KMS-11 (cell line): ENCODE measurements at regions not wholly inside any gene's neighbourhood (a gene's known extent, or its start where the extent isn't known, plus 50 kb on each side); places are given as distances from the start of the nearest gene placed in this dataset.

Experiments
- H2AFZ ChIP-seq: fragments of 200-600 bp; sonication (generic); 2 replicates; pipeline ENCODE4 v1.6.1; 2016; ENCODE audit warnings: antibody characterized with exemption, mixed run types, low read depth
- H3K27ac ChIP-seq: fragments of 200-600 bp; sonication (generic); 2 replicates; pipeline ENCODE4 v1.6.1; 2016; ENCODE audit warnings: mild to moderate bottlenecking, mixed run types
- H3K27me3 ChIP-seq: fragments of 200-600 bp; sonication (generic); 2 replicates; pipeline ENCODE4 v1.6.1; 2017; ENCODE audit warnings: mild to moderate bottlenecking, low read depth, mixed run types, moderate library complexity; ENCODE audit not compliant: insufficient read depth
- H3K36me3 ChIP-seq: fragments of 200-600 bp; sonication (generic); 2 replicates; pipeline ENCODE4 v1.6.1; 2017; ENCODE audit warnings: mild to moderate bottlenecking, mixed run types; ENCODE audit not compliant: insufficient read depth
- H3K4me1 ChIP-seq: fragments of 200-600 bp; sonication (generic); 2 replicates; pipeline ENCODE4 v1.6.1; 2016; ENCODE audit warnings: mild to moderate bottlenecking, low read depth, mixed run types; ENCODE audit not compliant: poor library complexity, severe bottlenecking
- H3K4me2 ChIP-seq: fragments of 200-600 bp; sonication (generic); 2 replicates; pipeline ENCODE4 v1.7.0; 2016; ENCODE audit warnings: mild to moderate bottlenecking, mixed run types
- H3K4me3 ChIP-seq: fragments of 200-600 bp; sonication (generic); IDR thresholded peaks from 2 replicates; pipeline ENCODE4 v1.6.1; 2017; ENCODE audit warnings: low read depth, low read length, mixed read lengths; ENCODE audit not compliant: insufficient read depth
- H3K79me2 ChIP-seq: fragments of 200-600 bp; sonication (generic); 2 replicates; pipeline ENCODE4 v1.6.1; 2016; ENCODE audit warnings: low read depth, mixed run types; ENCODE audit not compliant: insufficient read depth
- H3K9ac ChIP-seq: fragments of 200-600 bp; sonication (generic); 2 replicates; pipeline ENCODE4 v1.6.1; 2016; ENCODE audit warnings: mild to moderate bottlenecking, mixed run types
- H4K20me1 ChIP-seq: fragments of 200-600 bp; sonication (generic); 2 replicates; pipeline ENCODE4 v1.6.1; 2016; ENCODE audit warnings: mild to moderate bottlenecking, mixed run types; ENCODE audit not compliant: insufficient read depth
- CTCF ChIP-seq: fragments of 200-600 bp; sonication (generic); conservative IDR thresholded peaks from 2 replicates; pipeline ENCODE4 v1.6.1; 2017; ENCODE audit warnings: low read depth, mild to moderate bottlenecking, antibody characterized with exemption, low read length, moderate library complexity, mixed read lengths

- no peaks in the 10 kb centered on the region for H3K79me2 ChIP-seq
- H3K36me3 ChIP-seq, result no peaks in the 10 kb centered on the region
- no peaks in the 10 kb centered on the region for H3K27me3 ChIP-seq
- H3K4me2 ChIP-seq, result no peak overlapping the region
- no peak for TF ChIP-seq CTCF
- H4K20me1 ChIP-seq, result no peaks in the 10 kb centered on the region
- H3K4me1 ChIP-seq, result no peaks in the 10 kb centered on the region
- no peak overlapping the region for H3K27ac ChIP-seq
- H2AFZ ChIP-seq, result no peak overlapping the region
- H3K9ac ChIP-seq, result no peak overlapping the region
- no peak overlapping the region for H3K4me3 ChIP-seq
Measured at GRCh38 chr13:90396266-90396665, 951.2 kb upstream of the MIR17HG start.

GRCh38 chr13:90397503-90397902 is 950.0 kb upstream of the MIR17HG start:
- no peak for TF ChIP-seq CTCF
- Histone ChIP-seq H3K36me3 (no peaks in the 10 kb centered on the region), H3K4me1 (no peaks in the 10 kb centered on the region), H4K20me1 (no peaks in the 10 kb centered on the region), H2AFZ (no peak overlapping the region), H3K4me3 (no peak overlapping the region), H3K27me3 (no peaks in the 10 kb centered on the region), H3K79me2 (no peaks in the 10 kb centered on the region), H3K4me2 (no peak overlapping the region), H3K9ac (no peak overlapping the region), H3K27ac (no peak overlapping the region)

GRCh38 chr13:90400372-90400771 is 947.1 kb upstream of the MIR17HG start:
- no peaks in the 10 kb centered on the region for H3K4me1 ChIP-seq
- H2AFZ ChIP-seq, result no peak overlapping the region
- H3K27ac ChIP-seq, result no peak overlapping the region
- no peaks in the 10 kb centered on the region for H3K36me3 ChIP-seq
- H3K4me2 ChIP-seq, result no peak overlapping the region
- TF ChIP-seq CTCF, result no peak
- H3K27me3 ChIP-seq, result no peaks in the 10 kb centered on the region
- H3K79me2 ChIP-seq, result no peaks in the 10 kb centered on the region
- no peak overlapping the region for H3K9ac ChIP-seq
- no peak overlapping the region for H3K4me3 ChIP-seq
- H4K20me1 ChIP-seq, result no peaks in the 10 kb centered on the region

- no peak for TF ChIP-seq CTCF
- H3K4me3 ChIP-seq, result no peak overlapping the region
- H2AFZ ChIP-seq, result no peak overlapping the region
- no peak overlapping the region for H3K4me2 ChIP-seq
- no peaks in the 10 kb centered on the region for H3K79me2 ChIP-seq
- no peak overlapping the region for H3K27ac ChIP-seq
- H3K4me1 ChIP-seq, result no peaks in the 10 kb centered on the region
- H3K36me3 ChIP-seq, result no peaks in the 10 kb centered on the region
- no peaks in the 10 kb centered on the region for H4K20me1 ChIP-seq
- no peak overlapping the region for H3K9ac ChIP-seq
- no peaks in the 10 kb centered on the region for H3K27me3 ChIP-seq
Measured at GRCh38 chr13:90401150-90401549, 946.3 kb upstream of the MIR17HG start.

GRCh38 chr13:90402102-90402501 is 945.4 kb upstream of the MIR17HG start:
- no peak for TF ChIP-seq CTCF
- no peak overlapping the region for H2AFZ ChIP-seq
- no peak overlapping the region for H3K9ac ChIP-seq
- H3K36me3 ChIP-seq, result no peaks in the 10 kb centered on the region
- no peaks in the 10 kb centered on the region for H3K27me3 ChIP-seq
- no peaks in the 10 kb centered on the region for H3K79me2 ChIP-seq
- no peak overlapping the region for H3K4me2 ChIP-seq
- no peaks in the 10 kb centered on the region for H4K20me1 ChIP-seq
- no peaks in the 10 kb centered on the region for H3K4me1 ChIP-seq
- H3K27ac ChIP-seq, result no peak overlapping the region
- no peak overlapping the region for H3K4me3 ChIP-seq
